Hematopoietic multipotent progenitor cell treated with erythropoietin and hydrocortisone succinate and interleukin-3 and kit ligand, for 15 days (in vitro differentiated cells): ENCODE measurements at regions not wholly inside any gene's neighbourhood (a gene's known extent, or its start where the extent isn't known, plus 50 kb on each side); places are given as distances from the start of the nearest gene placed in this dataset.
"Not testable (repeated sequence)": the region's sequence is repeated elsewhere in the genome, so short reads cannot be mapped to it uniquely, and the experiment has no call there.

ENCODE experiments used
- DNase-seq: peaks from one replicate; pipeline ENCODE4 v3.0.0-alpha.2; 2015; ENCODE audit warnings: low spot score

DNA sequence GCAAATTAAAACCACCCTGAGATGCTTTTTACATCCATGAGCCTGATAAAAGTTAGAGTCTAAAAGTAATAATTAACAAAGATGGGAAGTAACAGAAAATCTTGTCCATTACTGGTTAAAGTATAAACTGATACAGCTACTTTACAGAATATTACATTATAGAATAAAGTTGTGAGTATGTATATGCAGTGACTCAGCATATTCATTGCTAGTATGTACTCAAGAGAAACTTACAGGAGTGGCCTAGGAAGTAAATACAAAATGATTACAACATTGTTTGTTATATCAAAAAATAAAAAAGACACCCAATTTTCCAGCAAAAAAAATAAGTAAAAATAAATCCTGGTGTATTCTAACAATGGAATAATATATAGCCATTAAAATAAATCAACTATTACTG lies 82.1 kb upstream of the SCGB1C1 start:
- peak; percentile 1 for DNase-seq

DNA sequence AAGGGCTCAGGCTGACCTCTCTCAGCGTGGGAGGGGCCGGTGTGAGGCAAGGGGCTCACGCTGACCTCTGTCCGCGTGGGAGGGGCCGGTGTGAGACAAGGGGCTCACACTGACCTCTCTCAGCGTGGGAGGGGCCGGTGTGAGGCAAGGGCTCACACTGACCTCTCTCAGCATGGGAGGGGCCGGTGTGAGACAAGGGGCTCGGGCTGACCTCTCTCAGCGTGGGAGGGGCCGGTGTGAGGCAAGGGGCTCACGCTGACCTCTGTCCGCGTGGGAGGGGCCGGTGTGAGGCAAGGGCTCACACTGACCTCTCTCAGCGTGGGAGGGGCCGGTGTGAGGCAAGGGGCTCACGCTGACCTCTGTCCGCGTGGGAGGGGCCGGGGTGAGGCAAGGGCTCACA lies 64.4 kb upstream of the SCGB1C1 start:
- DNase-seq = not testable (repeated sequence)
